ENCODE measurements at regions not wholly inside any gene's neighbourhood (a gene's known extent, or its start where the extent isn't known, plus 50 kb on each side); places are given as distances from the start of the nearest gene placed in this dataset.

- no peak overlapping the region for H3K23ac ChIP-seq (ENCODE audit: insufficient read length)
- H3K4ac ChIP-seq (replicated peaks; ENCODE audit: insufficient read length, low read depth, low read length), result no peak overlapping the region
- H3K27me3 ChIP-seq (replicated peaks in 1 of 4; ENCODE audit: control insufficient read depth in 3 of 4, extremely low read depth in 1 of 4, insufficient read depth in 3 of 4, low read length in 3 of 4), result no peaks in the 10 kb centered on the region
- H2BK20ac ChIP-seq (ENCODE audit: low read length), result no peak overlapping the region
- no peaks in the 10 kb centered on the region for H3K36me3 ChIP-seq (ENCODE audit: control insufficient read depth in 2 of 4, insufficient read depth in 4 of 4, low read length in 3 of 4)
- H2BK15ac ChIP-seq (ENCODE audit: low read length), result no peak overlapping the region
- H2BK12ac ChIP-seq (ENCODE audit: low read depth, low read length), result no peak overlapping the region
- H2BK120ac ChIP-seq (replicated peaks; ENCODE audit: low read depth, low read length), result no peak overlapping the region
- H3K4me3 ChIP-seq (ENCODE audit: extremely low read depth in 1 of 4, insufficient read depth in 2 of 4, low read depth in 3 of 4, low read length in 4 of 4), result no peak overlapping the region
- H3K9me3 ChIP-seq (ENCODE audit: insufficient read depth in 2 of 2, low read depth in 1 of 2, low read length in 1 of 2), result no peaks in the 10 kb centered on the region
- no peak overlapping the region for H4K5ac ChIP-seq (ENCODE audit: insufficient read length, low read depth, low read length)
- H2AK5ac ChIP-seq (ENCODE audit: low read depth, low read length), result no peak overlapping the region
- no peak overlapping the region for H3K4me2 ChIP-seq (ENCODE audit: insufficient read depth in 1 of 2, low read depth in 2 of 2, low read length in 2 of 2)
- no peaks in the 10 kb centered on the region for H3K79me1 ChIP-seq (ENCODE audit: low read depth, low read length)
- H4K8ac ChIP-seq (ENCODE audit: extremely low read depth, insufficient read depth, low read length), result no peak overlapping the region
- no peak overlapping the region for H3K56ac ChIP-seq (replicated peaks; ENCODE audit: insufficient read length, low read depth, low read length)
- H4K91ac ChIP-seq (replicated peaks; ENCODE audit: insufficient read length, low read length), result no peak overlapping the region
- H3K18ac ChIP-seq (ENCODE audit: extremely low read depth, low read length), result no peak overlapping the region; the same call in 1 of the 2 replicates
- H3K9ac ChIP-seq (replicated peaks in 1 of 4; ENCODE audit: extremely low read depth in 1 of 4, low read depth in 3 of 4, low read length in 3 of 4), result no peak overlapping the region
- FAIRE-seq (no peak), DNase-seq (ENCODE audit: low read depth in 1 of 2, low spot score in 2 of 2) (no peak)
- H3K14ac ChIP-seq (ENCODE audit: insufficient read length), result no peak overlapping the region
- no peak overlapping the region for H2BK5ac ChIP-seq (ENCODE audit: low read depth, low read length)
- WGBS, 2 experiments (ENCODE audit: extremely low coverage in 1 of 2, insufficient coverage in 1 of 2, insufficient read length in 1 of 2, insufficient replicate concordance in 2 of 2, low coverage in 1 of 2, low lambda C conversion rate in 2 of 2, missing lambda C conversion rate in 1 of 2), result 89% methylated on average over 19 of the region's 19 CpGs; no CpG with 5 or more reads in 1 of the 2 experiments
- CTCF ChIA-PET (ENCODE audit: partially characterized antibody), result interaction anchor here (0.7 to 1.7 kb wide), 4 partner anchors 20 to 152 kb away, joined by 3 read pairs; no protein-coding TSS in a partner anchor
- H2AFZ ChIP-seq (ENCODE audit: low read length), result peak overlapping the region; percentile 89
- H3K23me2 ChIP-seq (ENCODE audit: low read depth, low read length), result no peaks in the 10 kb centered on the region
- no peaks in the 10 kb centered on the region for H3K79me2 ChIP-seq (ENCODE audit: control insufficient read depth in 1 of 2, insufficient read depth in 2 of 2, low read length in 2 of 2)
- H3K27ac ChIP-seq (ENCODE audit: low read depth, low read length), result no peak overlapping the region
- TF ChIP-seq POLR2A (IDR thresholded peaks at IDR 0.05; ENCODE audit: control extremely low read depth in 1 of 2, low read depth in 2 of 2, low read length in 2 of 2) (no peak), BCL11A (IDR thresholded peaks at IDR 0.05; ENCODE audit: low read depth in 2 of 2, low read length in 2 of 2) (no peak), JUN (IDR thresholded peaks at IDR 0.05; ENCODE audit: low read depth, low read length) (no peak), E2F6 (IDR thresholded peaks at IDR 0.05) (no peak), NANOG (IDR thresholded peaks at IDR 0.05; ENCODE audit: insufficient read depth, low read depth, low read length, poor library complexity, severe bottlenecking) (no peak)
- H3K4me1 ChIP-seq (replicated peaks in 1 of 4; ENCODE audit: control insufficient read depth in 3 of 4, insufficient read depth in 4 of 4, low read length in 3 of 4), result 0 out of 7 replicates have a peak, but pooled peaks cover 0 to 2% (median 0%) of the 10 kb centered on the region in 4 experiments
- POLR2A ChIA-PET (ENCODE audit: partially characterized antibody), result interaction anchor here (0.6 kb wide), 1 partner anchor 55 kb away, joined by 3 read pairs; no protein-coding TSS in a partner anchor
- H4K20me1 ChIP-seq (replicated peaks in 1 of 2; ENCODE audit: control insufficient read depth in 1 of 2, insufficient read depth in 2 of 2, low read length in 2 of 2), result no peaks in the 10 kb centered on the region
Observed at GRCh38 chr2:6429210-6429986, 436.3 kb downstream of the CMPK2 start.

All from H1 (cell line).